Thyroid gland (tissue), 4 donors: ENCODE measurements at regions not wholly inside any gene's neighbourhood (a gene's known extent, or its start where the extent isn't known, plus 50 kb on each side); places are given as distances from the start of the nearest gene placed in this dataset.

Experiments
- DNase-seq, 2 donors: peaks; one replicate each; pipeline ENCODE4 v3.0.0-alpha.2; 2019
- H3K27ac ChIP-seq, 3 donors: fragments of 200-600 bp; sonication (generic); 1 replicate in 2 of 3; 2 replicates in 1 of 3; pipeline ENCODE4 v1.5.1; 2016 to 2019; ENCODE audit warnings: mild to moderate bottlenecking in 1 of 3, moderate library complexity in 1 of 3
- H3K27me3 ChIP-seq: fragments of 200-600 bp; sonication (generic); one replicate; pipeline ENCODE4 v1.5.1; 2019
- H3K36me3 ChIP-seq, 2 donors: fragments of 200-600 bp; sonication (generic); one replicate each; pipeline ENCODE4 v1.5.1; 2016 to 2019
- H3K4me1 ChIP-seq, 2 donors: fragments of 200-600 bp; sonication (generic); one replicate each; pipeline ENCODE4 v1.5.1; 2017 to 2019
- H3K4me3 ChIP-seq, 3 donors: fragments of 200-600 bp; sonication (generic); replicated peaks in 1 of 3; 1 replicate in 2 of 3; 2 replicates in 1 of 3; pipeline ENCODE4 v1.5.1; 2016; ENCODE audit warnings: mild to moderate bottlenecking in 1 of 3
- H3K9me3 ChIP-seq: fragments of 200-600 bp; sonication (generic); one replicate; pipeline ENCODE4 v1.5.1; 2017
- CTCF ChIP-seq, 6 experiments: fragments of 200-600 bp in 3 of 6; fragments of 450-650 bp in 3 of 6; sonication (generic) in 3 of 6; IDR thresholded peaks; one replicate each; pipeline ENCODE4 v1.5.1; 2016 to 2019; ENCODE audit warnings: antibody characterized with exemption in 6 of 6, mild to moderate bottlenecking in 2 of 6, inconsistent platforms in 1 of 6, moderate library complexity in 1 of 6
- POLR2A ChIP-seq, 2 donors: fragments of 450-650 bp; IDR thresholded peaks; one replicate each; pipeline ENCODE4 v1.6.1; 2017; ENCODE audit warnings: antibody characterized with exemption in 2 of 2, mild to moderate bottlenecking in 2 of 2, moderate library complexity in 1 of 2
- WGBS, 2 donors: methylation state at CpG; one replicate each; pipeline ENCODE4 v1.1.5; 2017; 5-methylcytosine and 5-hydroxymethylcytosine counted together
- intact Hi-C: fragments of 100-400 bp; cut with DNase I; formaldehyde crosslinking; loops from one replicate; pipeline ENCODE4 v1.15.1; 2023

- Histone ChIP-seq H3K4me1 (no peaks in the 10 kb centered on the region), H3K4me3 (no peak overlapping the region), H3K27me3 (no peaks in the 10 kb centered on the region), H3K36me3 (no peaks in the 10 kb centered on the region), H3K27ac (no peak overlapping the region), H3K9me3 (no peaks in the 10 kb centered on the region)
- TF ChIP-seq CTCF (IDR thresholded peaks at IDR 0.05): no peak
- TF ChIP-seq POLR2A (IDR thresholded peaks at IDR 0.05): no peak
- WGBS, 2 donors: 41 to 64% methylated on average over 2 of the region's 2 CpGs
- no peak for DNase-seq
- intact Hi-C loops: no loop called here
Observed at GRCh38 chr11:82176945-82177344, 556.7 kb downstream of the FAM181B start.

GRCh38 chr11:82176365-82176764 lies 557.3 kb downstream of the FAM181B start:
- H3K9me3 ChIP-seq: no peaks in the 10 kb centered on the region
- no peak overlapping the region for H3K4me3 ChIP-seq
- no peak for DNase-seq
- TF ChIP-seq CTCF (IDR thresholded peaks at IDR 0.05): no peak
- no peak for TF ChIP-seq POLR2A (IDR thresholded peaks at IDR 0.05)
- H3K36me3 ChIP-seq: no peaks in the 10 kb centered on the region
- no peaks in the 10 kb centered on the region for H3K27me3 ChIP-seq
- 51 to 54% methylated on average over 2 of the region's 2 CpGs for WGBS, 2 donors
- intact Hi-C loops: no loop called here
- H3K27ac ChIP-seq: no peak overlapping the region
- H3K4me1 ChIP-seq: no peaks in the 10 kb centered on the region

- H3K27me3 ChIP-seq: no peaks in the 10 kb centered on the region
- no peak overlapping the region for H3K4me3 ChIP-seq
- 84 to 87% methylated on average over 2 of the region's 2 CpGs for WGBS, 2 donors
- H3K9me3 ChIP-seq: no peaks in the 10 kb centered on the region
- DNase-seq: no peak
- H3K36me3 ChIP-seq: no peaks in the 10 kb centered on the region
- TF ChIP-seq POLR2A (IDR thresholded peaks at IDR 0.05) (no peak), CTCF (IDR thresholded peaks at IDR 0.05) (no peak)
- intact Hi-C loops: no loop called here
- H3K4me1 ChIP-seq: no peaks in the 10 kb centered on the region
- no peak overlapping the region for H3K27ac ChIP-seq
Observed at GRCh38 chr11:82174610-82175009, 559.1 kb downstream of the FAM181B start.

- no peaks in the 10 kb centered on the region for H3K36me3 ChIP-seq
- intact Hi-C loops: no loop called here
- no peak overlapping the region for H3K4me3 ChIP-seq
- H3K9me3 ChIP-seq: no peaks in the 10 kb centered on the region
- TF ChIP-seq CTCF (IDR thresholded peaks at IDR 0.05): no peak
- TF ChIP-seq POLR2A (IDR thresholded peaks at IDR 0.05): no peak
- H3K4me1 ChIP-seq: no peaks in the 10 kb centered on the region
- H3K27me3 ChIP-seq: no peaks in the 10 kb centered on the region
- 61 to 63% methylated on average over 2 of the region's 2 CpGs for WGBS, 2 donors
- no peak for DNase-seq
- no peak overlapping the region for H3K27ac ChIP-seq
Observed at GRCh38 chr11:82146789-82147188, 586.9 kb downstream of the FAM181B start.

GRCh38 chr11:82118946-82119345 lies 614.7 kb downstream of the FAM181B start:
- Histone ChIP-seq H3K4me1 (no peaks in the 10 kb centered on the region), H3K4me3 (no peak overlapping the region), H3K36me3 (no peaks in the 10 kb centered on the region), H3K27ac (no peak overlapping the region), H3K9me3 (no peaks in the 10 kb centered on the region), H3K27me3 (no peaks in the 10 kb centered on the region)
- intact Hi-C loops: no loop called here
- DNase-seq: no peak
- TF ChIP-seq CTCF (IDR thresholded peaks at IDR 0.05): no peak
- TF ChIP-seq POLR2A (IDR thresholded peaks at IDR 0.05): no peak
- 68 to 81% methylated on average over 5 of the region's 5 CpGs for WGBS, 2 donors
